B cell (primary cell): ENCODE measurements at regions not wholly inside any gene's neighbourhood (a gene's known extent, or its start where the extent isn't known, plus 50 kb on each side); places are given as distances from the start of the nearest gene placed in this dataset.

Experiments
- ATAC-seq: fragments of 200-7000 bp; cut with Tn5 transposase; one replicate; pipeline ENCODE4 v1.10.0; 2021; ENCODE audit warnings: low read depth, mild to moderate bottlenecking, moderate number of reproducible peaks, moderate library complexity
- CTCF ChIA-PET: fragments of 350-600 bp; sonication (Branson Sonifier 250); formaldehyde crosslinking; loops from one replicate; lab custom pipeline; 2021; ENCODE audit warnings: antibody characterized with exemption, inconsistent platforms; lab: Charles Lee
- POLR2A ChIA-PET: fragments of 350-600 bp; sonication (Branson Sonifier 250); formaldehyde crosslinking; loops from one replicate; lab custom pipeline; 2021; ENCODE audit warnings: antibody characterized with exemption; lab: Charles Lee
- DNase-seq: peaks from one replicate; pipeline ENCODE4 v3.0.0; 2013
- H2AFZ ChIP-seq: 2 replicates; pipeline ENCODE4 v1.6.1; 2012; ENCODE audit warnings: mild to moderate bottlenecking, low read depth, low read length; ENCODE audit not compliant: insufficient read depth, poor library complexity, severe bottlenecking
- H3K27ac ChIP-seq, 2 donors: 1 replicate in 1 of 2; 2 replicates in 1 of 2; pipeline ENCODE4 v1.5.1; 2012 to 2013; ENCODE audit warnings: low read length in 2 of 2, mild to moderate bottlenecking in 2 of 2, moderate library complexity in 1 of 2
- H3K27me3 ChIP-seq, 4 experiments: fragments of 200-600 bp in 1 of 4; sonication (generic) in 1 of 4; replicated peaks in 1 of 4; 1 replicate in 2 of 4; 2 replicates in 2 of 4; pipeline versions ENCODE4 v1.6.1 to v1.7.0; 2013 to 2016; ENCODE audit warnings: low read length in 3 of 4, mild to moderate bottlenecking in 2 of 4, mixed read lengths in 1 of 4, moderate library complexity in 1 of 4; ENCODE audit not compliant: insufficient read depth in 4 of 4, control insufficient read depth in 3 of 4; ENCODE audit errors: control extremely low read depth in 1 of 4
- H3K36me3 ChIP-seq, 2 experiments: replicated peaks in 1 of 2; 1 replicate in 1 of 2; 2 replicates in 1 of 2; pipeline versions ENCODE4 v1.6.1 to v1.7.1; 2013; ENCODE audit warnings: low read length in 1 of 2; ENCODE audit not compliant: insufficient read depth in 2 of 2, control insufficient read depth in 1 of 2; ENCODE audit errors: control extremely low read depth in 1 of 2, extremely low read depth in 1 of 2
- H3K4me1 ChIP-seq, 2 donors: fragments of 200-600 bp in 1 of 2; sonication (generic) in 1 of 2; 1 replicate in 1 of 2; 2 replicates in 1 of 2; pipeline versions ENCODE4 v1.5.1 to v1.6.1; 2013 to 2017; ENCODE audit warnings: low read length in 2 of 2; ENCODE audit not compliant: control insufficient read depth in 2 of 2, insufficient read depth in 2 of 2
- H3K4me2 ChIP-seq: replicated peaks from 2 replicates; pipeline ENCODE3; 2012; ENCODE audit warnings: mild to moderate bottlenecking, low read depth, low read length; ENCODE audit not compliant: poor library complexity, severe bottlenecking
- H3K4me3 ChIP-seq, 5 experiments: fragments of 200-600 bp in 1 of 5; sonication (generic) in 1 of 5; 1 replicate in 3 of 5; 2 replicates in 2 of 5; pipeline versions ENCODE4 v1.5.1 to v1.7.0; 2011 to 2016; ENCODE audit warnings: low read length in 4 of 5, mild to moderate bottlenecking in 4 of 5, low read depth in 2 of 5, control low read depth in 1 of 5, moderate library complexity in 1 of 5; ENCODE audit not compliant: insufficient read depth in 1 of 5; ENCODE audit errors: control extremely low read depth in 1 of 5, extremely low read depth in 1 of 5
- H3K79me2 ChIP-seq: fragments of 200-600 bp; sonication (generic); one replicate; pipeline ENCODE4 v1.6.0; 2016; ENCODE audit warnings: low read length; ENCODE audit not compliant: control insufficient read depth, insufficient read depth
- H3K9ac ChIP-seq: fragments of 200-600 bp; sonication (generic); 2 replicates; pipeline ENCODE4 v1.6.1; 2017; ENCODE audit warnings: mild to moderate bottlenecking, low read length, moderate library complexity
- H3K9me3 ChIP-seq, 3 donors: one replicate each; pipeline versions ENCODE4 v1.6.1 to v1.7.1; 2013; ENCODE audit warnings: low read length in 2 of 3; ENCODE audit not compliant: control insufficient read depth in 2 of 3, insufficient read depth in 1 of 3; ENCODE audit errors: control extremely low read depth in 1 of 3
- H4K20me1 ChIP-seq: 2 replicates; pipeline ENCODE4 v1.6.0; 2012; ENCODE audit warnings: mild to moderate bottlenecking, low read length; ENCODE audit not compliant: insufficient read depth, control insufficient read depth, poor library complexity, severe bottlenecking
- H3K27ac Mint-ChIP-seq: one replicate; pipeline ENCODE4 v1.8.0; 2021; ENCODE audit warnings: mixed read lengths
- H3K27me3 Mint-ChIP-seq: one replicate; pipeline ENCODE4 v1.8.0; 2021; ENCODE audit warnings: mixed read lengths
- H3K4me1 Mint-ChIP-seq: one replicate; pipeline ENCODE4 v1.8.0; 2021; ENCODE audit warnings: mixed read lengths
- H3K4me3 Mint-ChIP-seq: one replicate; pipeline ENCODE4 v1.8.0; 2021; ENCODE audit warnings: mixed read lengths
- H3K9me3 Mint-ChIP-seq: one replicate; pipeline ENCODE4 v1.8.0; 2022; ENCODE audit warnings: mixed read lengths; ENCODE audit not compliant: insufficient read depth
- CTCF ChIP-seq: fragments of 200-600 bp; IDR thresholded peaks from one replicate; pipeline ENCODE4 v1.8.0; 2022; ENCODE audit warnings: antibody characterized with exemption, mild to moderate bottlenecking
- EZH2 ChIP-seq: IDR thresholded peaks from 2 replicates; pipeline ENCODE4 v1.6.1; 2012; ENCODE audit warnings: borderline replicate concordance, low read depth, mild to moderate bottlenecking, moderate library complexity, low read length; ENCODE audit not compliant: insufficient read depth, poor library complexity, severe bottlenecking
- WGBS: methylation state at CpG from one replicate; pipeline ENCODE4 v1.1.5; 2013; ENCODE audit warnings: missing lambda C conversion rate; ENCODE audit not compliant: insufficient coverage; 5-methylcytosine and 5-hydroxymethylcytosine counted together
- intact Hi-C: fragments of 100-400 bp; cut with micrococcal nuclease; formaldehyde crosslinking; loops from one replicate; pipeline ENCODE4 v1.10.0; 2022

- Histone ChIP-seq H3K79me2 (no peaks in the 10 kb centered on the region), H3K9me3 (no peaks in the 10 kb centered on the region), H2AFZ (no peak overlapping the region), H3K4me3 (no peak overlapping the region), H3K4me2 (no peak overlapping the region), H4K20me1 (no peaks in the 10 kb centered on the region), H3K4me1 (no peaks in the 10 kb centered on the region), H3K36me3 (no peaks in the 10 kb centered on the region), H3K9ac (no peak overlapping the region), H3K27ac (no peak overlapping the region), H3K27me3 (no peaks in the 10 kb centered on the region)
- no peaks in the 10 kb centered on the region for H3K27me3 Mint-ChIP-seq
- 83% methylated on average over 1 of the region's 1 CpG for WGBS
- H3K4me3 Mint-ChIP-seq: no peak overlapping the region
- intact Hi-C loops: no loop called here
- no peak for DNase-seq
- no peaks in the 10 kb centered on the region for H3K4me1 Mint-ChIP-seq
- ATAC-seq: no peak
- ChIA-PET POLR2A (no interaction called here), CTCF (no interaction called here)
- no peak overlapping the region for H3K27ac Mint-ChIP-seq
- TF ChIP-seq CTCF (no peak), EZH2 (no peak)
- H3K9me3 Mint-ChIP-seq: no peaks in the 10 kb centered on the region
Observed at GRCh38 chr11:131025020-131025419, 108.7 kb upstream of the SNX19 start.

GRCh38 chr11:131025421-131026125 is 109.3 kb upstream of the SNX19 start:
- H4K20me1 ChIP-seq: no peaks in the 10 kb centered on the region
- no peak overlapping the region for H3K4me3 ChIP-seq
- no peak overlapping the region for H3K27ac ChIP-seq
- no peak for TF ChIP-seq EZH2
- no peak for TF ChIP-seq CTCF
- Mint-ChIP-seq H3K9me3 (no peaks in the 10 kb centered on the region), H3K27ac (no peak overlapping the region), H3K4me3 (no peak overlapping the region), H3K27me3 (no peaks in the 10 kb centered on the region), H3K4me1 (no peaks in the 10 kb centered on the region)
- intact Hi-C loops: no loop called here
- H3K9me3 ChIP-seq: no peaks in the 10 kb centered on the region
- no peaks in the 10 kb centered on the region for H3K4me1 ChIP-seq
- no peak overlapping the region for H3K9ac ChIP-seq
- DNase-seq (no peak), ATAC-seq (no peak)
- POLR2A ChIA-PET: no interaction called here
- H3K27me3 ChIP-seq: no peaks in the 10 kb centered on the region
- H3K4me2 ChIP-seq: no peak overlapping the region
- WGBS: 75% methylated on average over 4 of the region's 7 CpGs
- no peaks in the 10 kb centered on the region for H3K79me2 ChIP-seq
- CTCF ChIA-PET: no interaction called here
- H2AFZ ChIP-seq: no peak overlapping the region
- H3K36me3 ChIP-seq: no peaks in the 10 kb centered on the region
